Chondrocyte (in vitro differentiated cells): ENCODE measurements at regions not wholly inside any gene's neighbourhood (a gene's known extent, or its start where the extent isn't known, plus 50 kb on each side); places are given as distances from the start of the nearest gene placed in this dataset.
A peak's percentile ranks its signal among the peaks of the same experiment; 100 is the strongest.

ENCODE experiments used
- DNase-seq: peaks from one replicate; pipeline ENCODE4 v3.0.0; 2021; ENCODE audit warnings: mixed read lengths, low spot score
- H3K27ac Mint-ChIP-seq: one replicate; pipeline ENCODE4 v1.8.0; 2021; ENCODE audit warnings: mild to moderate bottlenecking, moderate library complexity, mixed read lengths; ENCODE audit not compliant: unreplicated experiment
- H3K27me3 Mint-ChIP-seq: 2 replicates; pipeline ENCODE4 v1.8.0; 2021; ENCODE audit warnings: low read depth, mixed read lengths
- H3K36me3 Mint-ChIP-seq: 2 replicates; pipeline ENCODE4 v1.8.0; 2021; ENCODE audit warnings: low read depth, mixed read lengths
- H3K4me1 Mint-ChIP-seq: 2 replicates; pipeline ENCODE4 v1.8.0; 2021; ENCODE audit warnings: low read depth, mild to moderate bottlenecking, mixed read lengths
- H3K4me3 Mint-ChIP-seq: one replicate; pipeline ENCODE4 v1.8.0; 2021; ENCODE audit warnings: mild to moderate bottlenecking, moderate library complexity, mixed read lengths; ENCODE audit not compliant: unreplicated experiment
- H3K9me3 Mint-ChIP-seq: 2 replicates; pipeline ENCODE4 v1.8.0; 2021; ENCODE audit warnings: low read depth, mixed read lengths
- CTCF ChIP-seq: fragments of 200-600 bp; sonication (generic); IDR thresholded peaks from 2 replicates; pipeline ENCODE4 v1.5.0; 2021; ENCODE audit warnings: antibody characterized with exemption, mild to moderate bottlenecking, moderate library complexity

GRCh38 chr2:195307751-195308150 is 349.3 kb upstream of the SLC39A10 start:
- no peak for DNase-seq
- no peaks in the 10 kb centered on the region for H3K36me3 Mint-ChIP-seq
- H3K4me3 Mint-ChIP-seq = no peak overlapping the region
- TF ChIP-seq CTCF = no peak
- no peaks in the 10 kb centered on the region for H3K9me3 Mint-ChIP-seq
- H3K27me3 Mint-ChIP-seq = peaks cover 38% of the 10 kb centered on the region
- no peak overlapping the region for H3K27ac Mint-ChIP-seq
- no peaks in the 10 kb centered on the region for H3K4me1 Mint-ChIP-seq

GRCh38 chr2:195304310-195304709 is 352.7 kb upstream of the SLC39A10 start:
- peak; percentile 43 for TF ChIP-seq CTCF
- H3K9me3 Mint-ChIP-seq = no peaks in the 10 kb centered on the region
- no peak overlapping the region for H3K4me3 Mint-ChIP-seq
- no peaks in the 10 kb centered on the region for H3K4me1 Mint-ChIP-seq
- no peak for DNase-seq
- peaks cover 27% of the 10 kb centered on the region for H3K27me3 Mint-ChIP-seq
- H3K36me3 Mint-ChIP-seq = no peaks in the 10 kb centered on the region
- no peak overlapping the region for H3K27ac Mint-ChIP-seq

- DNase-seq = no peak
- Mint-ChIP-seq H3K4me1 (no peaks in the 10 kb centered on the region), H3K27ac (no peak overlapping the region), H3K27me3 (peaks cover 14% of the 10 kb centered on the region), H3K9me3 (no peaks in the 10 kb centered on the region), H3K36me3 (no peaks in the 10 kb centered on the region), H3K4me3 (no peak overlapping the region)
- TF ChIP-seq CTCF = no peak
Measured at GRCh38 chr2:195300631-195301030, 356.4 kb upstream of the SLC39A10 start.

GRCh38 chr2:195299600-195299999 is 357.4 kb upstream of the SLC39A10 start:
- Mint-ChIP-seq H3K9me3 (peaks cover 1% of the 10 kb centered on the region), H3K4me1 (no peaks in the 10 kb centered on the region), H3K36me3 (no peaks in the 10 kb centered on the region), H3K4me3 (no peak overlapping the region), H3K27me3 (peaks cover 14% of the 10 kb centered on the region), H3K27ac (no peak overlapping the region)
- no peak for TF ChIP-seq CTCF
- no peak for DNase-seq

- TF ChIP-seq CTCF = no peak
- Mint-ChIP-seq H3K4me3 (no peak overlapping the region), H3K27me3 (peaks cover 10% of the 10 kb centered on the region), H3K36me3 (no peaks in the 10 kb centered on the region), H3K4me1 (no peaks in the 10 kb centered on the region), H3K9me3 (peaks cover 9% of the 10 kb centered on the region), H3K27ac (no peak overlapping the region)
- no peak for DNase-seq
Measured at GRCh38 chr2:195296490-195296889, 360.5 kb upstream of the SLC39A10 start.
